HepG2 (cell line): ENCODE measurements at regions not wholly inside any gene's neighbourhood (a gene's known extent, or its start where the extent isn't known, plus 50 kb on each side); places are given as distances from the start of the nearest gene placed in this dataset.

Experiments
- ATAC-seq: fragments of 200-7000 bp; cut with Tn5 transposase; 3 replicates; pipeline ENCODE4 v1.9.1; 2020; ENCODE audit warnings: mild to moderate bottlenecking, moderate library complexity
- BruUV-seq: library from RNA; stranded (reverse); fragments of 400-500 nt; replicated peaks from 2 replicates; lab custom pipeline; 2021; lab: Mats Ljungman, UMichigan
- CTCF ChIA-PET: fragments of 300-600 bp; formaldehyde crosslinking; extraction: SDS; loops from one replicate; lab custom pipeline; 2021; ENCODE audit warnings: low total read pairs, inconsistent platforms, low intra/inter-chr PET ratio; lab: Yijun Ruan, JAX
- POLR2A ChIA-PET: fragments of 350-600 bp; sonication (Branson Sonifier 250); formaldehyde crosslinking; loops from one replicate; lab custom pipeline; 2020; ENCODE audit warnings: antibody characterized with exemption, inconsistent platforms; lab: Yijun Ruan, JAX
- DNase-seq: peaks from one replicate; pipeline ENCODE4 v3.0.0-alpha.2; 2015; ENCODE audit warnings: low spot score
- FAIRE-seq: peaks from 3 replicates; lab custom pipeline; 2011; peaks lifted over from hg19 to GRCh38; lab: Jason Lieb, UNC
- H2AFZ ChIP-seq: one replicate; pipeline ENCODE4 v1.6.1; 2011; ENCODE audit warnings: low read length, inconsistent platforms
- H3K27ac ChIP-seq: fragments of 300-600 bp; 3 replicates; pipeline ENCODE4 v1.8.0; 2011; ENCODE audit warnings: mixed run types, mild to moderate bottlenecking, mixed read lengths, low read length, inconsistent platforms; ENCODE audit not compliant: insufficient read depth; ENCODE audit errors: extremely low read length
- H3K27me3 ChIP-seq, 2 experiments: fragments of 200-600 bp in 1 of 2; 2 replicates in 1 of 2; 3 replicates in 1 of 2; pipeline versions ENCODE4 v1.6.0 to v1.8.0; 2011; ENCODE audit warnings: low read length in 2 of 2, mild to moderate bottlenecking in 2 of 2, moderate library complexity in 2 of 2, inconsistent platforms in 1 of 2; ENCODE audit not compliant: insufficient read depth in 2 of 2, control insufficient read depth in 1 of 2
- H3K36me3 ChIP-seq, 2 experiments: fragments of 200-600 bp in 1 of 2; replicated peaks in 1 of 2; 2 replicates in 1 of 2; 3 replicates in 1 of 2; pipeline versions ENCODE4 v1.5.1 to v1.8.0; 2011; ENCODE audit warnings: low read length in 2 of 2, inconsistent platforms in 1 of 2; ENCODE audit not compliant: insufficient read depth in 2 of 2, control insufficient read depth in 1 of 2
- H3K4me1 ChIP-seq: 2 replicates; pipeline ENCODE4 v1.5.1; 2012; ENCODE audit warnings: low read length, inconsistent platforms; ENCODE audit not compliant: insufficient read depth
- H3K4me2 ChIP-seq: 2 replicates; pipeline ENCODE4 v1.6.0; 2011; ENCODE audit warnings: low read depth, low read length, inconsistent platforms
- H3K4me3 ChIP-seq, 3 experiments: fragments of 200-600 bp in 1 of 3; sonication (generic), shearing (Covaris generic) in 1 of 3; replicated peaks in 1 of 3; 2 replicates each; pipeline ENCODE4 v1.5.1; 2011 to 2016; ENCODE audit warnings: low read length in 3 of 3, inconsistent platforms in 2 of 3, low read depth in 2 of 3, mild to moderate bottlenecking in 2 of 3, control low read depth in 1 of 3, mixed read lengths in 1 of 3; ENCODE audit not compliant: insufficient read depth in 1 of 3
- H3K79me2 ChIP-seq: one replicate; pipeline ENCODE4 v1.6.1; 2011; ENCODE audit warnings: low read length, inconsistent platforms; ENCODE audit not compliant: insufficient read depth
- H3K9ac ChIP-seq: 2 replicates; pipeline ENCODE4 v1.6.0; 2011; ENCODE audit warnings: mild to moderate bottlenecking, low read depth, low read length, inconsistent platforms; ENCODE audit not compliant: insufficient read depth
- H3K9me3 ChIP-seq: 2 replicates; pipeline ENCODE4 v1.5.1; 2012; ENCODE audit warnings: mild to moderate bottlenecking, low read length
- H4K20me1 ChIP-seq: 2 replicates; pipeline ENCODE4 v1.6.0; 2011; ENCODE audit warnings: inconsistent platforms, mild to moderate bottlenecking, low read length, moderate library complexity; ENCODE audit not compliant: insufficient read depth
- KAT7 ChIP-seq: IDR thresholded peaks from 2 replicates; pipeline ENCODE4 v1.6.1; 2018; ENCODE audit warnings: borderline replicate concordance, missing compliant biosample characterization
- MXD1 ChIP-seq: sonication (generic); formaldehyde crosslinking; IDR thresholded peaks from 2 replicates; pipeline ENCODE4 v1.4.0; 2020; ENCODE audit warnings: mild to moderate bottlenecking, missing genetic modification reagents
- SRY ChIP-seq: sonication (generic); formaldehyde crosslinking; IDR thresholded peaks from 2 replicates; pipeline ENCODE4 v1.8.0; 2022; ENCODE audit warnings: mild to moderate bottlenecking, missing genetic modification reagents
- TEAD3 ChIP-seq: optimal IDR thresholded peaks from 2 replicates; pipeline ENCODE3; 2016; ENCODE audit warnings: borderline replicate concordance
- WIZ ChIP-seq: sonication (generic); formaldehyde crosslinking; IDR thresholded peaks from 2 replicates; pipeline ENCODE4 v1.5.1; 2020; ENCODE audit warnings: mild to moderate bottlenecking, missing genetic modification reagents
- ZNF407 ChIP-seq: sonication (generic); formaldehyde crosslinking; IDR thresholded peaks from one replicate; pipeline ENCODE4 v1.5.1; 2020; ENCODE audit warnings: mild to moderate bottlenecking, missing genetic modification reagents; ENCODE audit errors: not compliant biosample characterization
- ZNF546 ChIP-seq: sonication (generic); formaldehyde crosslinking; conservative IDR thresholded peaks from 2 replicates; pipeline ENCODE4 v1.8.1; 2023; ENCODE audit warnings: mild to moderate bottlenecking, missing genetic modification reagents
- WGBS: methylation state at CpG from one replicate; pipeline ENCODE4 v1.1.6; 2017; ENCODE audit warnings: low lambda C conversion rate; 5-methylcytosine and 5-hydroxymethylcytosine counted together
- in situ Hi-C: cut with HindIII; loops from 2 replicates; pipeline ENCODE4 v1.10.0; 2017; ENCODE audit warnings: low pct_unique_long_range_greater_than_20kb; ENCODE audit not compliant: extremely low pct_ligation_motif_present
- intact Hi-C: fragments of 100-400 bp; cut with micrococcal nuclease; formaldehyde crosslinking; loops from one replicate; pipeline ENCODE4 v1.10.0; 2022; ENCODE audit not compliant: unreplicated experiment

- H2AFZ ChIP-seq, result no peak overlapping the region
- ChIA-PET POLR2A (no interaction called here), CTCF (no interaction called here)
- ATAC-seq (no peak), FAIRE-seq (no peak), DNase-seq (no peak)
- no peaks in the 10 kb centered on the region for H3K79me2 ChIP-seq
- no TSS peak for BruUV-seq
- no peak overlapping the region for H3K4me3 ChIP-seq
- H3K4me2 ChIP-seq, result no peak overlapping the region
- intact Hi-C loops (no loop called here), in situ Hi-C loops (no loop called here)
- H3K9ac ChIP-seq, result no peak overlapping the region
- no peaks in the 10 kb centered on the region for H3K4me1 ChIP-seq
- H3K36me3 ChIP-seq, result no peaks in the 10 kb centered on the region
- H3K27ac ChIP-seq, result no peak overlapping the region
- H4K20me1 ChIP-seq, result no peaks in the 10 kb centered on the region
- no peak for TF ChIP-seq ZNF546 (CRISPR knock-in tag)
- no peak for TF ChIP-seq ZNF407 (CRISPR knock-in tag)
- TF ChIP-seq MXD1, result no peak
- no peak for TF ChIP-seq KAT7 (CRISPR knock-in tag)
- TF ChIP-seq WIZ (CRISPR knock-in tag), result no peak
- no peak for TF ChIP-seq TEAD3 (CRISPR knock-in tag)
- no peak for TF ChIP-seq SRY (CRISPR knock-in tag)
- no peaks in the 10 kb centered on the region for H3K27me3 ChIP-seq
- 0% methylated on average over 4 of the region's 4 CpGs for WGBS
- peaks cover 80% of the 10 kb centered on the region for H3K9me3 ChIP-seq
Measured at GRCh38 chr21:23162198-23162946, 2164.2 kb downstream of the NCAM2 start.
